ENCODE measurements at regions not wholly inside any gene's neighbourhood (a gene's known extent, or its start where the extent isn't known, plus 50 kb on each side); places are given as distances from the start of the nearest gene placed in this dataset.

DNA sequence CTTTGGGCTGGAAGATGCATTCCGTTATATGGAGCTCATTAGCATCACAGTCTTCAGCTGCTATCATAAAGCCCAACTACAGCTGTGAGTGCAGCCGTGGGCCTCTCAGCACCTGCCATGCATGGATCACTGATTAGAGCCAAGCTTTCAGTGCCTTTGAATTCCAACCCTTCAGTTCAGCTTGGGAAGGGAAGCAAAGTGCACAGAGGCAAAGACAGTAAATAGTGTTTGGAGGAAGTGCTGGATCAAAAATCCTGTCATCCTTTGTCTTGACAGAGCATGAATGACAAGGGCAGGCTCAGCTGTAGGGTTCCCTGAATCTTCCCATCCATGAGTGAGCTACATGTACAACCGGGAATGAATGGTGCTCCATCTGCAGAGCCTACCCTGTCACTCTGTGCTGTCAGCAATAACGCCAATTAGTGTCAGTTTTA, 153.7 kb downstream of the DNAJB9 start:
- no peak for TF ChIP-seq CTCF (IDR thresholded peaks at IDR 0.05; ENCODE audit: insufficient read depth, low read length, severe bottlenecking)
- FAIRE-seq = no peak
- DNase-seq (ENCODE audit: low read depth) = no peak
- Histone ChIP-seq H3K4me3 (ENCODE audit: low read depth, low read length) (no peak overlapping the region), H3K27me3 (ENCODE audit: control insufficient read depth, insufficient read depth, low read length) (no peaks in the 10 kb centered on the region), H3K36me3 (ENCODE audit: control insufficient read depth, insufficient read depth, low read length) (no peaks in the 10 kb centered on the region)

- DNase-seq (ENCODE audit: low read depth) (no peak), FAIRE-seq (no peak)
Measured at GRCh38 chr7:108724251-108725100, 154.8 kb downstream of the DNAJB9 start.

DNA sequence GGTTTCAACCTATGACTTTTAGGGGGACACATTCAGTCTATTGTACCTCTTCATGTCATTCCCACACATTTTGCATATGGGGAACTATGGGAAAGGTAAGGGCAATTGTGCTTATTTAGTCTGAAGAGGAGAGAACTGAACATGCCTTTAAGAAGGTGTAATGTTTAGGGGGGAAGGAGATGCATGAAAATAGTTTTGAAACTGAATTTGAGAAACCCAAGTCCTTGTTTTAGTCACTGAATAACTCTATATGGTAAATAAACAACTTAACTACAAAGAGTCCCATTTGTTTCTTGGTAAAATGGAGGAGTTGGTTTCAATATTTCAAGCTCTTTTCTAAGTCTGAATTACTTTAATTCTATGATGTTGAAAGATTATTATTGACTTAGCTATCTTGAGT, 166.1 kb downstream of the DNAJB9 start:
- DNase-seq (ENCODE audit: low read depth) (no peak), FAIRE-seq (no peak)
- Histone ChIP-seq H3K36me3 (ENCODE audit: control insufficient read depth, insufficient read depth, low read length) (no peaks in the 10 kb centered on the region), H3K4me3 (ENCODE audit: low read depth, low read length) (no peak overlapping the region), H3K27me3 (ENCODE audit: control insufficient read depth, insufficient read depth, low read length) (no peaks in the 10 kb centered on the region)
- TF ChIP-seq CTCF (IDR thresholded peaks at IDR 0.05; ENCODE audit: insufficient read depth, low read length, severe bottlenecking) = no peak

More at GRCh38 chr7:108724251-108725100, 154.8 kb downstream of the DNAJB9 start:
- Histone ChIP-seq H3K4me3 (ENCODE audit: low read depth, low read length) (no peak overlapping the region), H3K27me3 (ENCODE audit: control insufficient read depth, insufficient read depth, low read length) (no peaks in the 10 kb centered on the region), H3K36me3 (ENCODE audit: control insufficient read depth, insufficient read depth, low read length) (no peaks in the 10 kb centered on the region)
- TF ChIP-seq CTCF (IDR thresholded peaks at IDR 0.05; ENCODE audit: insufficient read depth, low read length, severe bottlenecking) = no peak

GRCh38 chr7:108736221-108736891, 166.7 kb downstream of the DNAJB9 start:
- Histone ChIP-seq H3K27me3 (ENCODE audit: control insufficient read depth, insufficient read depth, low read length) (no peaks in the 10 kb centered on the region), H3K36me3 (ENCODE audit: control insufficient read depth, insufficient read depth, low read length) (no peaks in the 10 kb centered on the region), H3K4me3 (ENCODE audit: low read depth, low read length) (no peak overlapping the region)
- no peak for DNase-seq (ENCODE audit: low read depth)
- FAIRE-seq = no peak
- no peak for TF ChIP-seq CTCF (IDR thresholded peaks at IDR 0.05; ENCODE audit: insufficient read depth, low read length, severe bottlenecking)

DNA sequence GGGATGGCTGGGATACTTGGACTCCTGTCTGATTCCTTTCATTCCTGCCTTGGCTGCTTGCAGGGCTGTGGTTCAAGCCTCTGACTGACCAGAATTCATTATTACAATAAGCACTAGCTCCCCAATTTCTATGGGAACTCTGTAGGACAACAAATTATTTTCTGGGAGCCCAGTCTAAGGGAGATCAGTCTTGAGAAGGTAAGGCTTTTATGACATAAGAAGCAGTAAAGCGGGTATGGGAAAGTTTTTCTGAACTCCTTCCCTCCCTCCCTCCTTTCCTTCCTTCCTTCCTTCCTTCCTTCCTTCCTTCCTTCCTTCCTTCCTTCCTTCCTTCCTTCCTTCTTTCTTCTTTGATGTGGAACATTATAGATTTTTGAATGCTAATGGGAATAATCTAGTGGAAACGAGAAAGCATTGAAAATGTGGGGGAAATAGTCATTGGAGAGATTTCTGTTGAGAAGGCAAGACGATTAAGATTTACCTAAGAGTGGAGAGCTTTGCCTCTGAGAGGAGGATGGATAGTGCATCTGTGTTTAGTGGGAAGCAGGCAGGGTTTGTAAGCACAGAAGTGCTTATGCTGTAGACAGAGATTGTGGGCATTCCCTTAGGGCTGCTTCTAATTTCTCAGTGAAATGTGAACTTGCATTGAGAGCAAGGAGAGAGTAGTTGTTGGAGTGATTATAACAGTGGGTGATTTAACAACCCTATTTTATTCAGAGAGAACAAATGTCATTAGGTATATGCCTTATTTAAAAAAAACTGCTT, 201.5 kb downstream of the DNAJB9 start:
- Histone ChIP-seq H3K27me3 (ENCODE audit: control insufficient read depth, insufficient read depth, low read length) (no peaks in the 10 kb centered on the region), H3K4me3 (ENCODE audit: low read depth, low read length) (no peak overlapping the region), H3K36me3 (ENCODE audit: control insufficient read depth, insufficient read depth, low read length) (no peaks in the 10 kb centered on the region)
- DNase-seq (ENCODE audit: low read depth) (no peak), FAIRE-seq (no peak)
- no peak for TF ChIP-seq CTCF (IDR thresholded peaks at IDR 0.05; ENCODE audit: insufficient read depth, low read length, severe bottlenecking)

All from bronchial epithelial cell (primary cell).